SU-DHL-6 (cell line): ENCODE measurements at regions not wholly inside any gene's neighbourhood (a gene's known extent, or its start where the extent isn't known, plus 50 kb on each side); places are given as distances from the start of the nearest gene placed in this dataset.

ENCODE experiments used
- H2AFZ ChIP-seq: fragments of 200-600 bp; sonication (generic); 2 replicates; pipeline ENCODE4 v1.6.1; 2014; ENCODE audit warnings: low read depth, mild to moderate bottlenecking, moderate library complexity, mixed read lengths, antibody characterized with exemption, low read length; ENCODE audit not compliant: severe bottlenecking
- H3F3A ChIP-seq: fragments of 200-600 bp; shearing (Covaris generic); 2 replicates; pipeline ENCODE4 v1.6.0; 2016; ENCODE audit warnings: antibody characterized with exemption, mild to moderate bottlenecking; ENCODE audit not compliant: insufficient read depth
- H3K27ac ChIP-seq: fragments of 200-600 bp; sonication (generic); 2 replicates; pipeline ENCODE4 v1.5.1; 2016; ENCODE audit warnings: low read depth, mild to moderate bottlenecking, low read length, moderate library complexity, mixed read lengths
- H3K27me3 ChIP-seq: fragments of 200-600 bp; sonication (generic), shearing (Covaris generic); 2 replicates; pipeline ENCODE4 v1.6.0; 2014; ENCODE audit warnings: mild to moderate bottlenecking, low read length
- H3K36me3 ChIP-seq: fragments of 200-600 bp; sonication (generic); 2 replicates; pipeline ENCODE4 v1.6.1; 2014; ENCODE audit warnings: mild to moderate bottlenecking, low read length, mixed read lengths
- H3K4me2 ChIP-seq: fragments of 300-600, 200-600 bp; shearing (Covaris generic), sonication (generic); 2 replicates; pipeline ENCODE4 v1.6.0; 2014; ENCODE audit warnings: low read length, low read depth, mild to moderate bottlenecking; ENCODE audit not compliant: poor library complexity, severe bottlenecking
- H3K4me3 ChIP-seq: fragments of 200-600 bp; sonication (generic); 2 replicates; pipeline ENCODE4 v1.5.1; 2014; ENCODE audit warnings: antibody characterized with exemption, low read length, mild to moderate bottlenecking, mixed read lengths; ENCODE audit not compliant: insufficient read depth, poor library complexity, severe bottlenecking
- H3K79me2 ChIP-seq: fragments of 200-600 bp; sonication (generic); 2 replicates; pipeline ENCODE4 v1.6.1; 2014; ENCODE audit warnings: mild to moderate bottlenecking, low read length, moderate library complexity; ENCODE audit not compliant: insufficient read depth
- H3K9ac ChIP-seq: fragments of 200-600 bp; sonication (generic); 2 replicates; pipeline ENCODE4 v1.7.0; 2014; ENCODE audit warnings: mild to moderate bottlenecking, low read length
- H3K9me2 ChIP-seq: fragments of 200-600 bp; sonication (generic); replicated peaks from 2 replicates; pipeline ENCODE4 v1.6.1; 2014; ENCODE audit warnings: low read length; ENCODE audit not compliant: insufficient read depth
- H3K9me3 ChIP-seq: fragments of 200-600 bp; sonication (generic); 2 replicates; pipeline ENCODE4 v1.6.1; 2014; ENCODE audit warnings: low read length, mixed read lengths; ENCODE audit not compliant: insufficient read depth
- H4K20me1 ChIP-seq: fragments of 200-600 bp; sonication (generic); 2 replicates; pipeline ENCODE4 v1.6.1; 2014; ENCODE audit warnings: low read depth, mild to moderate bottlenecking, antibody characterized with exemption, low read length, moderate library complexity, mixed read lengths
- CTCF ChIP-seq: fragments of 200-600 bp; sonication (generic); IDR thresholded peaks from one replicate; pipeline ENCODE4 v1.5.1; 2017; ENCODE audit warnings: antibody characterized with exemption, mild to moderate bottlenecking, low read length, moderate library complexity; ENCODE audit not compliant: insufficient read depth, poor library complexity, severe bottlenecking
- EZH2phosphoT487 ChIP-seq: fragments of 200-600 bp; sonication (generic), shearing (Covaris generic); conservative IDR thresholded peaks from 2 replicates; pipeline ENCODE4 v1.6.1; 2018; ENCODE audit warnings: mild to moderate bottlenecking, antibody characterized with exemption, low read length, moderate library complexity, mixed read lengths

GRCh38 chrX:17299206-17299605 lies 75.8 kb upstream of the NHS start:
- no peaks in the 10 kb centered on the region for H3K79me2 ChIP-seq
- H3K27me3 ChIP-seq: no peaks in the 10 kb centered on the region
- TF ChIP-seq CTCF: no peak
- TF ChIP-seq EZH2phosphoT487: no peak
- H3K9me3 ChIP-seq: no peaks in the 10 kb centered on the region
- H3K36me3 ChIP-seq: no peaks in the 10 kb centered on the region
- H3K4me2 ChIP-seq: no peak overlapping the region
- H3K9ac ChIP-seq: no peak overlapping the region
- H4K20me1 ChIP-seq: no peaks in the 10 kb centered on the region
- no peak overlapping the region for H3K4me3 ChIP-seq
- H3F3A ChIP-seq: no peaks in the 10 kb centered on the region
- H3K9me2 ChIP-seq: no peaks in the 10 kb centered on the region
- H3K27ac ChIP-seq: no peak overlapping the region
- H2AFZ ChIP-seq: no peak overlapping the region

GRCh38 chrX:17323397-17323796 lies 51.6 kb upstream of the NHS start:
- H3K4me2 ChIP-seq: no peak overlapping the region
- no peaks in the 10 kb centered on the region for H3K79me2 ChIP-seq
- H3K36me3 ChIP-seq: no peaks in the 10 kb centered on the region
- H3K27ac ChIP-seq: no peak overlapping the region
- H2AFZ ChIP-seq: no peak overlapping the region
- H3K9ac ChIP-seq: no peak overlapping the region
- H3K27me3 ChIP-seq: no peaks in the 10 kb centered on the region
- no peaks in the 10 kb centered on the region for H4K20me1 ChIP-seq
- H3K9me2 ChIP-seq: no peaks in the 10 kb centered on the region
- H3F3A ChIP-seq: no peaks in the 10 kb centered on the region
- TF ChIP-seq CTCF: no peak
- TF ChIP-seq EZH2phosphoT487: no peak
- no peaks in the 10 kb centered on the region for H3K9me3 ChIP-seq
- H3K4me3 ChIP-seq: no peak overlapping the region
